Renal cortical epithelial cell (primary cell): ENCODE measurements at regions not wholly inside any gene's neighbourhood (a gene's known extent, or its start where the extent isn't known, plus 50 kb on each side); places are given as distances from the start of the nearest gene placed in this dataset.

Source experiments
- DNase-seq: peaks from one replicate; pipeline ENCODE4 v3.0.0-alpha.2; 2011; ENCODE audit warnings: low read depth

- peak; percentile 19 for DNase-seq
Measured at GRCh38 chr2:44825702-44826101, 115.8 kb upstream of the SIX3 start.

- DNase-seq, result no peak
Measured at GRCh38 chr2:44826601-44827000, 114.9 kb upstream of the SIX3 start.

GRCh38 chr2:44829771-44830170, 111.7 kb upstream of the SIX3 start:
- no peak for DNase-seq

- DNase-seq, result peak; percentile 82
Measured at GRCh38 chr2:44833171-44834069, 108.1 kb upstream of the SIX3 start.

- DNase-seq, result no peak
Measured at GRCh38 chr2:44834656-44835055, 106.8 kb upstream of the SIX3 start.

GRCh38 chr2:44836174-44836573, 105.3 kb upstream of the SIX3 start:
- DNase-seq, result no peak

GRCh38 chr2:44836916-44837315, 104.6 kb upstream of the SIX3 start:
- DNase-seq, result no peak

- DNase-seq, result no peak
Measured at GRCh38 chr2:44838116-44838790, 103.2 kb upstream of the SIX3 start.

- no peak for DNase-seq
Measured at GRCh38 chr2:44839370-44839769, 102.1 kb upstream of the SIX3 start.

GRCh38 chr2:44839771-44840502, 101.6 kb upstream of the SIX3 start:
- DNase-seq, result no peak

GRCh38 chr2:44840503-44840850, 101.0 kb upstream of the SIX3 start:
- DNase-seq, result no peak

GRCh38 chr2:44843086-44843485, 98.4 kb upstream of the SIX3 start:
- DNase-seq, result no peak

GRCh38 chr2:44843641-44844310, 97.7 kb upstream of the SIX3 start:
- DNase-seq, result no peak

- DNase-seq, result no peak
Measured at GRCh38 chr2:44844651-44845270, 96.7 kb upstream of the SIX3 start.

GRCh38 chr2:44848026-44848425, 93.5 kb upstream of the SIX3 start:
- no peak for DNase-seq

GRCh38 chr2:44850016-44850415, 91.5 kb upstream of the SIX3 start:
- no peak for DNase-seq

GRCh38 chr2:44851518-44851917, 90.0 kb upstream of the SIX3 start:
- DNase-seq, result no peak

- DNase-seq, result no peak
Measured at GRCh38 chr2:44852594-44852993, 88.9 kb upstream of the SIX3 start.

GRCh38 chr2:44859337-44859736, 82.2 kb upstream of the SIX3 start:
- no peak for DNase-seq

- DNase-seq, result no peak
Measured at GRCh38 chr2:44866152-44866551, 75.3 kb upstream of the SIX3 start.

GRCh38 chr2:44869761-44870160, 71.7 kb upstream of the SIX3 start:
- no peak for DNase-seq

GRCh38 chr2:44877417-44877816, 64.1 kb upstream of the SIX3 start:
- DNase-seq, result no peak
